ENCODE measurements at regions not wholly inside any gene's neighbourhood (a gene's known extent, or its start where the extent isn't known, plus 50 kb on each side); places are given as distances from the start of the nearest gene placed in this dataset.

DNA sequence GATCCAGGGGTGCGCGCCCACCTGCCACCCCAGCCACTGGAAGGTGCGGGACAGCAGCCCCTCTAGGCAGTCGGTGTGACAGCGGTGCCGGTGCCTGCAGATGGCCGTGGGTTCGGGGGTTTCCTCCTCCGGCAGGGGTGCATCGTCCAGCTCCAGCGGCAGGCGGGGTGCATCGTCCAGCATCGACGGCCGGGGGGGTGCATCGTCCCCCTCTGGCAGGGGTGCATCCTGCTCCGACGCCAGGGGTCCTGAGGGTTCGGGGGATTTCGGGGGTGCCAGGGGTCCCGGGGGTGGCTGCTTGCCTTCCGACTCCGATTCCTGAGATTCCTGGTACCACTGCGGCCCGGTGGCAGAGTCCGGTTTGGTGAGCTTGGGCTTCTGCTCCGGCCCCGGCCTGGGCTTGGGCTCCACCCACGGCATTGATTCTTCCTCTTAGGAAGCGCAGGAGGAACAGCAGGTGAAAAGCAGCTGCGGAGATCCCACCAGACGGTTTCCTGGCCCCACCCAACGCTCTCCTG lies 90.2 kb upstream of the RAB18 start:
- no peak overlapping the region for H3K27ac ChIP-seq
- TF ChIP-seq, protein P1, sequence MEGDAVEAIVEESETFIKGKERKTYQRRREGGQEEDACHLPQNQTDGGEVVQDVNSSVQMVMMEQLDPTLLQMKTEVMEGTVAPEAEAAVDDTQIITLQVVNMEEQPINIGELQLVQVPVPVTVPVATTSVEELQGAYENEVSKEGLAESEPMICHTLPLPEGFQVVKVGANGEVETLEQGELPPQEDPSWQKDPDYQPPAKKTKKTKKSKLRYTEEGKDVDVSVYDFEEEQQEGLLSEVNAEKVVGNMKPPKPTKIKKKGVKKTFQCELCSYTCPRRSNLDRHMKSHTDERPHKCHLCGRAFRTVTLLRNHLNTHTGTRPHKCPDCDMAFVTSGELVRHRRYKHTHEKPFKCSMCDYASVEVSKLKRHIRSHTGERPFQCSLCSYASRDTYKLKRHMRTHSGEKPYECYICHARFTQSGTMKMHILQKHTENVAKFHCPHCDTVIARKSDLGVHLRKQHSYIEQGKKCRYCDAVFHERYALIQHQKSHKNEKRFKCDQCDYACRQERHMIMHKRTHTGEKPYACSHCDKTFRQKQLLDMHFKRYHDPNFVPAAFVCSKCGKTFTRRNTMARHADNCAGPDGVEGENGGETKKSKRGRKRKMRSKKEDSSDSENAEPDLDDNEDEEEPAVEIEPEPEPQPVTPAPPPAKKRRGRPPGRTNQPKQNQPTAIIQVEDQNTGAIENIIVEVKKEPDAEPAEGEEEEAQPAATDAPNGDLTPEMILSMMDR (conservative IDR thresholded peaks at IDR 0.05) = no peak

DNA sequence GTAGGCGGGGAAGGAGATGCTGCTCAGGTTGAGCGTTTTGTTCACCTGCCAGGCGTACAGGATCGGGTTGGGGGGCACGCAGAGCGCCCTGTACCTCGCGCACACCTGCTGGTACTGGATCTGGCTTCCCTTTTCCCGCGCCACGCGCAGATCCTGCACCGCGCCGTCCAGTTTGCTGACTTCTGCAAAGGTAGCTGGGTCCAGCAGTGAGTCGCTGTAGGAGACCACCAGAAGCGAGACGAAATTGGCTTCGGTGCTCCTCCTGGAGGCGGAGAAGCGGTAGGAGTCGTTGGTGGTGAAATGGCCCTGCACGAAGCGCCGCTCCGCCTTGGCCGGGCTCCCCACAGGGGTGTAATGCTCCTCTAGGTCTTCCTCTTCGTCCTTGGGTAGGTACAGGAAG lies 90.7 kb upstream of the RAB18 start:
- TF ChIP-seq, protein P1 (conservative IDR thresholded peaks at IDR 0.05) = no peak
- H3K27ac ChIP-seq = no peak overlapping the region

DNA sequence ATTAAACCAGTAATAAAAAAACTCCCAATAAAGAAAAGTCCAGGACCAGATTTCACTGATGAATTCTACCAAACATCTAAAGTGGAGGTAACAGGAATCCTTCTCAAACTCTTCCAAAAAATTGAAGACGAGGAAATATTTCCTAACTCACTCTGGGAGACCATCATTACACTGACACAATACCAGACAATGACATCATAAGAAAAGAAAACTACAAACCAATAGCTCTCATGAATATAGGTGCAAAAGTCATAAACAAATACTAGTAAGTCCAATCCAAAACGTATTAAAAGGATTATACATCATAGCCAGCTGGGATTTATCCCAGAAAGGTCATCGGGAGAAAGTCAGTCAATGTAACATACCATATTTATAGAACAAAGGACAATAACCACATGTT lies 94.0 kb upstream of the RAB18 start:
- TF ChIP-seq, protein P1 (conservative IDR thresholded peaks at IDR 0.05) = no peak
- H3K27ac ChIP-seq = no peak overlapping the region

DNA sequence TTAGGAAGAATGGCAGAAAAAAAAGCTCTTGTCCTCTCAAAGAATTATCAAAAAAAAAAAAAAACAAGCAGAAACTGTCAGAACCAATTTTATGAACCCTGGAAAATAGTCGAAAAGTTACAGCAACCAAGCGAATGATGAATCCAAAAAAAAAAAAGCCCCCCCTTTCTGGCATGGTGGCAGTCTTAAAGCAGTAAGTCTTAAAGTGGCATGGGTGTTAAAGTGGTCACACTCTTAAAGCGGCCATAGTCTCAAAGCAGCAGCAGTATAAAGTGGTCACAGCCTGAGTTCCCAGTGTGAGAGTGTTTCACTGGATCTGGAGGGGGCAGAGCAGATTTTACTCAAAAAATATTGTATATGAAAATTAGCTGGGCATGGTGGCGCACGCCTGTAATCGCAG lies 96.8 kb upstream of the RAB18 start:
- TF ChIP-seq, protein P1 (conservative IDR thresholded peaks at IDR 0.05) = no peak
- H3K27ac ChIP-seq = no peak overlapping the region

GRCh38 chr10:27399871-27400270 lies 104.2 kb upstream of the RAB18 start:
- H3K27ac ChIP-seq = no peak overlapping the region
- TF ChIP-seq, protein P1 (conservative IDR thresholded peaks at IDR 0.05) = no peak

- H3K27ac ChIP-seq = no peak overlapping the region
Measured at GRCh38 chr10:27393961-27394360, 110.1 kb upstream of the RAB18 start.

DNA sequence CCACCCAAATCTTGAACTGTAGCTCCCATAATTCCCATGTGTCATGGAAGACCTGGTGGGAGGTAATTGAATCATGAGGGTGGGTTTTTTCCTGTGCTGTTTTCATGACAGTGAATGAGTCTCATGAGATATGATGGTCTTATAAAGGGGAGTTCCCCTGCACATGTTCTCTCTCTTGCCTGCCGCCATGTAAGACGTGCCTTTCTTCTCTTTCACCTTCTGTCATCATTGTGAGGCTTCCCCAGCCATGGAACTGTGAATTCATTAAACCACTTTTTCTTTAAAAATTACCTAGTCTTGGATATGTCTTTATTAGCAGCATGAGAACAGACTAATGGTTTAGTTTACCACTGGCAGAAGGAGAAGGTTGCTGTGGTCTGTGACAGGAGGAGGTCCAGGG lies 111.5 kb upstream of the RAB18 start:
- H3K27ac ChIP-seq = no peak overlapping the region
- TF ChIP-seq, protein P1 (conservative IDR thresholded peaks at IDR 0.05) = no peak

More at GRCh38 chr10:27393961-27394360, 110.1 kb upstream of the RAB18 start:
- TF ChIP-seq, protein P1 (conservative IDR thresholded peaks at IDR 0.05) = no peak

All from VCaP (cell line).